ENCODE measurements at regions not wholly inside any gene's neighbourhood (a gene's known extent, or its start where the extent isn't known, plus 50 kb on each side); places are given as distances from the start of the nearest gene placed in this dataset.

GRCh38 chr6:169332250-169332649 is 78.6 kb upstream of the THBS2 start:
- TF ChIP-seq POLR2A (IDR thresholded peaks at IDR 0.05) (no peak), CTCF (IDR thresholded peaks at IDR 0.05) (no peak)

Measured in esophagus squamous epithelium (tissue), 4 donors.